Ovary (tissue), 7 donors: ENCODE measurements at regions not wholly inside any gene's neighbourhood (a gene's known extent, or its start where the extent isn't known, plus 50 kb on each side); places are given as distances from the start of the nearest gene placed in this dataset.

Experiments
- DNase-seq, 5 donors: peaks; one replicate each; pipeline ENCODE4 v3.0.0-alpha.2; 2019 to 2020
- H3K27ac ChIP-seq, 2 donors: fragments of 200-600 bp; one replicate each; pipeline versions ENCODE4 v1.5.1 to v1.8.0; 2019 to 2022
- H3K27me3 ChIP-seq: fragments of 200-600 bp; one replicate; pipeline ENCODE4 v1.8.0; 2022
- H3K36me3 ChIP-seq: fragments of 200-600 bp; sonication (generic); one replicate; pipeline ENCODE4 v1.5.1; 2019
- H3K4me1 ChIP-seq: one replicate; pipeline ENCODE4 v1.8.1; 2013; ENCODE audit warnings: mild to moderate bottlenecking, moderate library complexity; ENCODE audit not compliant: insufficient read depth
- H3K4me3 ChIP-seq: fragments of 200-600 bp; sonication (generic); one replicate; pipeline ENCODE4 v1.5.1; 2017
- H3K9me3 ChIP-seq, 2 donors: fragments of 200-600 bp in 1 of 2; sonication (generic) in 1 of 2; one replicate each; pipeline versions ENCODE4 v1.5.1 to v1.8.1; 2013 to 2019; ENCODE audit warnings: mild to moderate bottlenecking in 1 of 2, moderate library complexity in 1 of 2
- CTCF ChIP-seq, 3 donors: fragments of 450-650 bp in 2 of 3; fragments of 200-600 bp in 1 of 3; IDR thresholded peaks; one replicate each; pipeline versions ENCODE4 v1.5.1 to v1.8.0; 2016 to 2022; ENCODE audit warnings: antibody characterized with exemption in 3 of 3, mild to moderate bottlenecking in 1 of 3
- EP300 ChIP-seq: sonication (generic); formaldehyde crosslinking; IDR thresholded peaks from one replicate; pipeline ENCODE4 v1.6.1; 2017; ENCODE audit warnings: antibody characterized with exemption
- POLR2A ChIP-seq: fragments of 450-650 bp; IDR thresholded peaks from one replicate; pipeline ENCODE4 v1.6.1; 2017; ENCODE audit warnings: antibody characterized with exemption, mild to moderate bottlenecking, moderate library complexity
- WGBS, 3 donors: extraction: QIAGEN DNeasy Blood & Tissue Kit in 1 of 3; methylation state at CpG; one replicate each; pipeline versions ENCODE4 v1.1.5 to v1.1.7; 2013 to 2017; 5-methylcytosine and 5-hydroxymethylcytosine counted together
- intact Hi-C, 4 donors: fragments of 100-400 bp; cut with DNase I; formaldehyde crosslinking; loops; one replicate each; pipeline versions ENCODE4 v1.11.0 to v1.15.1; 2022 to 2023
- donor health status: DM: no; HTN: no; CAD: no; lungs with moderate emphysema.
- donor health status: DM: no; HTN: no; CAD: no.
- donor health status: Bipolar disorder and iron deficiency.
- donor health status: DM: no; HTN: no; CAD: no.
- donor health status: DM: yes; HTN: yes; CAD: no.

DNA sequence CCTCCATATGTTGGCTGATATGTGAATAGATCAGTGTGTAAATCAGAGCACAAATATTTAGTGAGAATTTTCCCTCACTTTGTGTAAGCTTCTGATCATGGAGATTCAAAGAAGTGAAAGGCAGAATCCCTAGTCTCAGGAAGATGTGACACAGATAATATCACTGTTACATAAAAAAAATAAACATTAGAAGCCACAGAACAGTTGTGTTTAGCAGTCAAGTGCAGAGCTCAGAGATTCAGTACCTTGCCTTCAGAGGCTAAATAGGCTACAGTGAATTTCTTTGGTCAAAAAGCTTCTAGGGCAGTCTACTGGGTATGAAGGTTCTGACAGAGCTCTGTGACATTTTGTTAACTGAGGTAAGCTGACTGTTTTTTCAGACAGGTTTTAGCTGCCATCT is 591.5 kb downstream of the METTL15 start:
- Histone ChIP-seq H3K27ac (no peak overlapping the region), H3K4me3 (no peak overlapping the region), H3K4me1 (no peaks in the 10 kb centered on the region), H3K27me3 (no peaks in the 10 kb centered on the region), H3K36me3 (no peaks in the 10 kb centered on the region), H3K9me3 (no peaks in the 10 kb centered on the region)
- intact Hi-C loops, result no loop called here
- no peak for DNase-seq
- TF ChIP-seq EP300 (no peak), POLR2A (no peak), CTCF (IDR thresholded peaks at IDR 0.05) (no peak)

- Histone ChIP-seq H3K36me3 (no peaks in the 10 kb centered on the region), H3K27me3 (no peaks in the 10 kb centered on the region), H3K9me3 (no peaks in the 10 kb centered on the region), H3K4me3 (no peak overlapping the region), H3K27ac (no peak overlapping the region), H3K4me1 (no peaks in the 10 kb centered on the region)
- TF ChIP-seq POLR2A (no peak), EP300 (no peak), CTCF (IDR thresholded peaks at IDR 0.05) (peak in 2 of 3 donors; percentile 8 to 51)
- WGBS, 3 donors, result 79 to 81% (median 81%) methylated on average over 5 of the region's 5 CpGs
- intact Hi-C loops, result no loop called here
- peak; percentile 16 to 60 (median 57) for DNase-seq
Measured at GRCh38 chr11:28697920-28698827, 590.0 kb downstream of the METTL15 start.

DNA sequence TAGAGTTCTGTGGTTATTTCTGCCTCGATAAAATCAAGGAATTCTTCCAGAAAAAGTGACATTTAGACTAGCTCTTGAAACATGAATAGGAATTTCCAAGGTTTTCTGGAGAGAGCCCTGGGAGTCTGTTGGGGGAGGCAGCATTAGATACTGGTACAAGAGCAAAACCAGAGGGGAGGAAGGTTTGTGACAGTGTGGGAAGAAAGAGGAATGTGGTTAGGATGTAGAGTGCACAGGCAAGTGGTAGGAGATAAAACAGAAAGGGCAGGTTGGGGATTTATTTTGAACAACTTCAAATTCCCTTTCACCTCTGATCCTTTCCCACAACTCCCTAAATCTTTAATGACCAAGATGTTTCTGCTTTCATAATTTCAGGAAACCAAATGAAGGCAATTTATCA is 588.4 kb downstream of the METTL15 start:
- Histone ChIP-seq H3K4me3 (no peak overlapping the region), H3K27ac (no peak overlapping the region), H3K27me3 (no peaks in the 10 kb centered on the region), H3K36me3 (no peaks in the 10 kb centered on the region), H3K4me1 (no peaks in the 10 kb centered on the region), H3K9me3 (no peaks in the 10 kb centered on the region)
- intact Hi-C loops, result no loop called here
- 5 to 18% (median 10%) methylated on average over 1 of the region's 1 CpG for WGBS, 3 donors
- no peak for DNase-seq
- TF ChIP-seq POLR2A, result no peak
- no peak for TF ChIP-seq CTCF (IDR thresholded peaks at IDR 0.05)
- no peak for TF ChIP-seq EP300

- WGBS, 3 donors, result 76 to 84% (median 83%) methylated on average over 2 of the region's 2 CpGs
- DNase-seq, result no peak
- Histone ChIP-seq H3K36me3 (no peaks in the 10 kb centered on the region), H3K4me1 (no peaks in the 10 kb centered on the region), H3K9me3 (no peaks in the 10 kb centered on the region), H3K27ac (no peak overlapping the region), H3K27me3 (no peaks in the 10 kb centered on the region), H3K4me3 (no peak overlapping the region)
- intact Hi-C loops, result no loop called here
- TF ChIP-seq POLR2A, result no peak
- TF ChIP-seq CTCF (IDR thresholded peaks at IDR 0.05), result no peak
- no peak for TF ChIP-seq EP300
Measured at GRCh38 chr11:28690746-28691145, 582.6 kb downstream of the METTL15 start.
